Mesothelial cell of epicardium (in vitro differentiated cells): ENCODE measurements at regions not wholly inside any gene's neighbourhood (a gene's known extent, or its start where the extent isn't known, plus 50 kb on each side); places are given as distances from the start of the nearest gene placed in this dataset.
A peak's percentile ranks its signal among the peaks of the same experiment; 100 is the strongest.

Experiments used
- DNase-seq, 2 experiments: peaks; one replicate each; pipeline ENCODE4 v3.0.0; 2021; ENCODE audit warnings: low spot score in 2 of 2; ENCODE audit not compliant: unreplicated experiment in 2 of 2
- H3K27ac Mint-ChIP-seq: 2 replicates; pipeline ENCODE4 v1.8.0; 2021; ENCODE audit warnings: mixed read lengths
- H3K27me3 Mint-ChIP-seq: 2 replicates; pipeline ENCODE4 v1.8.0; 2021; ENCODE audit warnings: low read depth, mixed read lengths
- H3K36me3 Mint-ChIP-seq: 2 replicates; pipeline ENCODE4 v1.8.0; 2021; ENCODE audit warnings: mixed read lengths
- H3K4me1 Mint-ChIP-seq: 2 replicates; pipeline ENCODE4 v1.8.0; 2021; ENCODE audit warnings: mixed read lengths
- H3K4me3 Mint-ChIP-seq: 2 replicates; pipeline ENCODE4 v1.8.0; 2021; ENCODE audit warnings: mild to moderate bottlenecking, moderate library complexity, mixed read lengths
- H3K9me3 Mint-ChIP-seq: 2 replicates; pipeline ENCODE4 v1.8.0; 2021; ENCODE audit warnings: mixed read lengths
- TF ChIP-seq, protein P1 (sequence below): fragments of 200-600 bp; sonication (generic); IDR thresholded peaks from one replicate; pipeline ENCODE4 v1.5.0; 2021; ENCODE audit warnings: antibody characterized with exemption; ENCODE audit not compliant: unreplicated experiment

DNA sequence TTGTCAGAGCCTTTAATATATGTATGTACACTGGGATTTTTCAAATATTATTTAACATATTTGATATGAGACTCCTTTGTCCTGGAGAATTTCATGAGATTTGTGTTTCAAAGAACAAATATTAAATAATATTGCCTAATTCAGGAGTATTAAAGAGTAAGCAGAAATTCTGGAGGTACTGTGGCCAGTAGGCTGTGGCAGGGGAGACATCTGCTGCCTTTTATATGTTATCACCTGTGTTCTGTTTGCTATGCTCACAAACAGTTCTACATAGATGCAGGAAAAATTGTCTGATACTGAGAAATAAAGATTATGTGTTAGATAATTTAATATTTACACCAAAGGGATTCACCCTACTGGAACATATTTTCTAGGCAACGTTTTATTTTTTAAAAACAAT, 395.4 kb upstream of the SLC35B3 start:
- Mint-ChIP-seq H3K27ac (no peak overlapping the region), H3K4me1 (peaks cover 5% of the 10 kb centered on the region), H3K36me3 (no peaks in the 10 kb centered on the region), H3K4me3 (no peak overlapping the region), H3K9me3 (peaks cover 6% of the 10 kb centered on the region), H3K27me3 (no peaks in the 10 kb centered on the region)
- DNase-seq: no peak
- TF ChIP-seq, protein P1, sequence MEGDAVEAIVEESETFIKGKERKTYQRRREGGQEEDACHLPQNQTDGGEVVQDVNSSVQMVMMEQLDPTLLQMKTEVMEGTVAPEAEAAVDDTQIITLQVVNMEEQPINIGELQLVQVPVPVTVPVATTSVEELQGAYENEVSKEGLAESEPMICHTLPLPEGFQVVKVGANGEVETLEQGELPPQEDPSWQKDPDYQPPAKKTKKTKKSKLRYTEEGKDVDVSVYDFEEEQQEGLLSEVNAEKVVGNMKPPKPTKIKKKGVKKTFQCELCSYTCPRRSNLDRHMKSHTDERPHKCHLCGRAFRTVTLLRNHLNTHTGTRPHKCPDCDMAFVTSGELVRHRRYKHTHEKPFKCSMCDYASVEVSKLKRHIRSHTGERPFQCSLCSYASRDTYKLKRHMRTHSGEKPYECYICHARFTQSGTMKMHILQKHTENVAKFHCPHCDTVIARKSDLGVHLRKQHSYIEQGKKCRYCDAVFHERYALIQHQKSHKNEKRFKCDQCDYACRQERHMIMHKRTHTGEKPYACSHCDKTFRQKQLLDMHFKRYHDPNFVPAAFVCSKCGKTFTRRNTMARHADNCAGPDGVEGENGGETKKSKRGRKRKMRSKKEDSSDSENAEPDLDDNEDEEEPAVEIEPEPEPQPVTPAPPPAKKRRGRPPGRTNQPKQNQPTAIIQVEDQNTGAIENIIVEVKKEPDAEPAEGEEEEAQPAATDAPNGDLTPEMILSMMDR: no peak

DNA sequence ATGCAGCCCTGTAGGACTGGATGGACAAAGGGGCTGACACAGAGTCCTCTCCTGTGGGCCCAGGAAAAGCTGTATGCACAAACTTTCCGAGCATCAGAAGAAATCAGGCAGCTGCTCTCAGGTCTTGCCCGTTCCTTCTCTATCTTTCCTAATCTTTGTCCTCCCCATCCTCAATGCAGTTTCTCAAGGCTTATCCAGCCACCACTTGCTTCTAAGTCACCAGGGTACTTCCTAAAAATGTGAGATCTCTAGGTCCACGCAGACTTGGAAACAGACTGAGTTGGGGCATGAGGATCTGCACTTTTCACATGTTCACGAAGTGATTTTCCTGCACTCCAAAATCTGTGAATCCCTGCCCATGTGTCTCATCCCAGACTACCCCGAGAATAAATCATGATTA, 394.5 kb upstream of the SLC35B3 start:
- TF ChIP-seq, protein P1: no peak
- Mint-ChIP-seq H3K27ac (no peak overlapping the region), H3K4me3 (no peak overlapping the region), H3K9me3 (peaks cover 6% of the 10 kb centered on the region), H3K4me1 (peaks cover 5% of the 10 kb centered on the region), H3K36me3 (no peaks in the 10 kb centered on the region), H3K27me3 (no peaks in the 10 kb centered on the region)
- DNase-seq: no peak

DNA sequence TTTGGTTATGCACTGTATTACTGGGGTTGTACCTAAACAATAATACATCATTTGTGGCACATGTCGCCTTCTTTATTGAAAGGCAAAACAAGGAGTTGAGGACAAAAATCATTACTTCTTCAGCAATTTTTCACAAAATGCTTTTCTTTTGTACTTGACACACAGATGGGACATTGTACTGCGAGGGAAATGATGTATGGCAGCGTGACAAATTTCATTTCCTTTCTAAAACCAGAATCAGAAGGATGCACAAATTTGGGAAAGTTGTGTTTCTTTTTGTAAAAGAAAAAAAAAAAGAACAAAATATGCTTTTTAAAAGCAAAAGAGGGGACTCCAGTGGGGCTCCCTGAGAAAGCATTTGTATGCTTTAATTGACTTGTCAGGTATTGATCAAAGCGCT, 394.0 kb upstream of the SLC35B3 start:
- no peak overlapping the region for H3K27ac Mint-ChIP-seq
- no peak for DNase-seq
- no peak overlapping the region for H3K4me3 Mint-ChIP-seq
- peaks cover 6% of the 10 kb centered on the region for H3K9me3 Mint-ChIP-seq
- no peaks in the 10 kb centered on the region for H3K36me3 Mint-ChIP-seq
- peaks cover 5% of the 10 kb centered on the region for H3K4me1 Mint-ChIP-seq
- H3K27me3 Mint-ChIP-seq: no peaks in the 10 kb centered on the region
- TF ChIP-seq, protein P1: no peak

DNA sequence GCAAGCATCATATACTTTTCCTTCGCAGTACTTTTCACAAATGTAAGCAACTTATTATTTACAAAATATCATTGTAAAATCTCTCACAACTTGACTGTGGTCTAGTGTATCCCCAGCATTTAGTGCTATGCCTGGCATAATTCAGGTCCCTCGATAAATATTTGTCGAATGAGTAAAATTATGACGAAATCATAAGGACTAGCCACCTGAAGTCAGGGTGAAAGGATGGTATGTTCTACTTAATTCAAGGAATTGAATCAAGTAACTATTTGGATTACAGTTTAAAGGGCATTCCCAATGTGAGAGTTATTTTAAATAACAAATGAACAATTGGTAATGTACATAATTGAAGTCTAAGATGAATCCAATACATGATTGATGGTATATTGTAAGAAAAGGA, 393.0 kb upstream of the SLC35B3 start:
- TF ChIP-seq, protein P1: no peak
- H3K27ac Mint-ChIP-seq: no peak overlapping the region
- H3K9me3 Mint-ChIP-seq: peaks cover 6% of the 10 kb centered on the region
- H3K4me3 Mint-ChIP-seq: no peak overlapping the region
- no peaks in the 10 kb centered on the region for H3K27me3 Mint-ChIP-seq
- no peak for DNase-seq
- H3K4me1 Mint-ChIP-seq: peaks cover 11% of the 10 kb centered on the region
- H3K36me3 Mint-ChIP-seq: no peaks in the 10 kb centered on the region

DNA sequence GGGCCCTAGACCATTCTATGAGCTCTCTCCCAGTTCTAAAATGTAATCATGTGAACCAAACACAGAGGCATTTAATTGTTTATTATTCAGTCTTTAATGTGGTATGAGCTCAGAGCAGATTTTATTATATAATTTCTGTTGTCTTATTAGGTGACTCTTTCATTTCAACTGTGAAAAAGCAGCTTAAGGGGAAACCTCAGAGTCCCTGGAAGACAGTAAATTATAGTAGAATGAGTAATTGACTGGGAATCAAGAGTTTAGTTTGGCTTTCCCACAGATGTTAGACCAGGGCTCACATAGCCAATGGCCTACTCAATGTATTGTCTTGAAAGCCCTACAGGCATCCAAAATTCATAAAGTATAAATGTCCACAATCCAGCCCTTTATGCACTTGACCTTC, 390.4 kb upstream of the SLC35B3 start:
- DNase-seq: no peak
- peaks cover 18% of the 10 kb centered on the region for H3K4me1 Mint-ChIP-seq
- H3K9me3 Mint-ChIP-seq: peaks cover 6% of the 10 kb centered on the region
- no peak overlapping the region for H3K27ac Mint-ChIP-seq
- no peaks in the 10 kb centered on the region for H3K27me3 Mint-ChIP-seq
- no peak overlapping the region for H3K4me3 Mint-ChIP-seq
- TF ChIP-seq, protein P1: no peak
- no peaks in the 10 kb centered on the region for H3K36me3 Mint-ChIP-seq

DNA sequence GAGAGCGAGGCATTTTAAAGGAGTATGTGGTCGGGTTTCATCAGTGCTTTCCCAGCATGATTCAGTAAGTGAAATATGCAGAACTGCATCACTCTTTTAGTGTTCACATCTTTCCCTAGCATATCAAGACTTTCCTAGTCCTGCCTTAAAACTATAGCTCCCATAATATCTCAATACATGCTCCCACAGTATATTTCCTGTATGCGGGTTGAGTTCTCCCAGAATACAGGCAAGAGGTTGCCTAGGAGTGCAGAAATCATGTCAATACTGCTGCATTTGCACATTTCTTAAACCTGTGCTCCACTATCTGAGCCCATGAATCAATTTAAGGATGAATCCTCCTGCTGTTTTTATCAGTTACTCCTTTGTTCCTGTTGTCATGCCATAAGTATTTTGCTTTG, 386.6 kb upstream of the SLC35B3 start:
- DNase-seq: no peak
- peak overlapping the region; percentile 66 for H3K27ac Mint-ChIP-seq

More for the DNA sequence above, 386.6 kb upstream of the SLC35B3 start:
- H3K36me3 Mint-ChIP-seq: no peaks in the 10 kb centered on the region
- peaks cover 6% of the 10 kb centered on the region for H3K9me3 Mint-ChIP-seq
- H3K4me3 Mint-ChIP-seq: no peak overlapping the region
- no peaks in the 10 kb centered on the region for H3K27me3 Mint-ChIP-seq
- peaks cover 17% of the 10 kb centered on the region for H3K4me1 Mint-ChIP-seq
- TF ChIP-seq, protein P1: no peak
